GM23338 (cell line): ENCODE measurements at regions not wholly inside any gene's neighbourhood (a gene's known extent, or its start where the extent isn't known, plus 50 kb on each side); places are given as distances from the start of the nearest gene placed in this dataset.

Experiments used
- ATAC-seq: fragments of 200-7000 bp; cut with Tn5 transposase; 3 replicates; pipeline ENCODE4 v1.9.1; 2020
- DNase-seq: peaks from one replicate; pipeline ENCODE4 v3.0.0-alpha.2; 2015; ENCODE audit warnings: low spot score
- H2AFZ ChIP-seq: fragments of 200-600 bp; sonication (generic); 2 replicates; pipeline ENCODE4 v1.8.0; 2016; ENCODE audit warnings: antibody characterized with exemption, mild to moderate bottlenecking, moderate library complexity
- H3F3A ChIP-seq: fragments of 200-600 bp; sonication (generic); replicated peaks from 2 replicates; pipeline ENCODE4 v1.8.0; 2017; ENCODE audit warnings: antibody characterized with exemption, mixed run types, low read depth
- H3K27ac ChIP-seq: fragments of 200-600 bp; sonication (generic); 2 replicates; pipeline ENCODE4 v1.6.1; 2016; ENCODE audit warnings: low read depth
- H3K27me3 ChIP-seq: fragments of 200-600 bp; sonication (generic); 2 replicates; pipeline ENCODE4 v1.8.0; 2016; ENCODE audit warnings: mild to moderate bottlenecking, mixed run types, moderate library complexity; ENCODE audit not compliant: insufficient read depth
- H3K36me3 ChIP-seq: fragments of 200-600 bp; sonication (generic); 2 replicates; pipeline ENCODE4 v1.8.0; 2016; ENCODE audit warnings: mild to moderate bottlenecking; ENCODE audit not compliant: insufficient read depth
- H3K4me1 ChIP-seq: fragments of 200-600 bp; sonication (generic); 2 replicates; pipeline ENCODE4 v1.8.0; 2016; ENCODE audit warnings: mild to moderate bottlenecking, moderate library complexity; ENCODE audit not compliant: insufficient read depth
- H3K4me2 ChIP-seq: fragments of 200-600 bp; sonication (generic); 2 replicates; pipeline ENCODE4 v1.7.1; 2017; ENCODE audit warnings: mixed run types
- H3K4me3 ChIP-seq: fragments of 200-600 bp; sonication (generic); 2 replicates; pipeline ENCODE4 v1.6.1; 2016; ENCODE audit warnings: mixed run types
- H3K79me2 ChIP-seq: fragments of 200-600 bp; sonication (generic); replicated peaks from 2 replicates; pipeline ENCODE4 v1.8.0; 2017; ENCODE audit warnings: mild to moderate bottlenecking; ENCODE audit not compliant: insufficient read depth
- H3K9me2 ChIP-seq: fragments of 200-600 bp; sonication (generic); 2 replicates; pipeline ENCODE4 v1.8.0; 2017; ENCODE audit not compliant: insufficient read depth
- H4K20me1 ChIP-seq: fragments of 200-600 bp; sonication (generic); replicated peaks from 2 replicates; pipeline ENCODE4 v1.8.0; 2017; ENCODE audit warnings: mild to moderate bottlenecking; ENCODE audit not compliant: insufficient read depth
- H3K27ac Mint-ChIP-seq: 2 replicates; pipeline ENCODE4 v1.8.0; 2020; ENCODE audit warnings: inconsistent platforms, mild to moderate bottlenecking, moderate library complexity, mixed read lengths
- H3K27me3 Mint-ChIP-seq: 3 replicates; pipeline ENCODE4 v1.8.0; 2022; ENCODE audit warnings: low read depth, mild to moderate bottlenecking, moderate library complexity, mixed read lengths, inconsistent platforms; ENCODE audit not compliant: insufficient read depth, poor library complexity
- H3K36me3 Mint-ChIP-seq: 3 replicates; pipeline ENCODE4 v1.8.0; 2021; ENCODE audit warnings: low read depth, mild to moderate bottlenecking, inconsistent platforms, moderate library complexity, mixed read lengths
- H3K4me1 Mint-ChIP-seq: 3 replicates; pipeline ENCODE4 v1.8.0; 2020; ENCODE audit warnings: mild to moderate bottlenecking, inconsistent platforms, mixed read lengths
- H3K4me3 Mint-ChIP-seq: 3 replicates; pipeline ENCODE4 v1.8.0; 2021; ENCODE audit warnings: moderate library complexity, mild to moderate bottlenecking, inconsistent platforms, mixed read lengths
- H3K9me3 Mint-ChIP-seq: 3 replicates; pipeline ENCODE4 v1.8.0; 2020; ENCODE audit warnings: moderate library complexity, mild to moderate bottlenecking, inconsistent platforms, mixed read lengths
- CREB1 ChIP-seq: fragments of 250-450 bp; sonication (Bioruptor Pico); IDR thresholded peaks from 2 replicates; pipeline ENCODE4 v1.5.0; 2020; ENCODE audit warnings: low read depth, mild to moderate bottlenecking, moderate library complexity
- ETS1 ChIP-seq: IDR thresholded peaks from 2 replicates; pipeline ENCODE4 v1.6.1; 2016; ENCODE audit warnings: antibody characterized with exemption
- EZH2phosphoT487 ChIP-seq: fragments of 200-600 bp; sonication (generic); IDR thresholded peaks from one replicate; pipeline ENCODE4 v1.8.1; 2018; ENCODE audit warnings: antibody characterized with exemption; ENCODE audit not compliant: unreplicated experiment
- JUNB ChIP-seq: IDR thresholded peaks from one replicate; pipeline ENCODE4 v1.6.1; 2016; ENCODE audit warnings: antibody characterized with exemption; ENCODE audit not compliant: unreplicated experiment
- NANOG ChIP-seq: IDR thresholded peaks from 2 replicates; pipeline ENCODE4 v1.6.1; 2016; ENCODE audit warnings: antibody characterized with exemption, borderline replicate concordance
- REST ChIP-seq: IDR thresholded peaks from one replicate; pipeline ENCODE4 v1.6.1; 2018; ENCODE audit warnings: antibody characterized with exemption; ENCODE audit not compliant: unreplicated experiment
- STAT1 ChIP-seq: IDR thresholded peaks from one replicate; pipeline ENCODE4 v1.6.1; 2016; ENCODE audit warnings: antibody characterized with exemption; ENCODE audit not compliant: unreplicated experiment
- ZNF114 ChIP-seq: fragments of 250-450 bp; sonication (Bioruptor Pico); IDR thresholded peaks from 2 replicates; pipeline ENCODE4 v1.5.0; 2020; ENCODE audit warnings: mild to moderate bottlenecking, moderate library complexity
- ZNF462 ChIP-seq: fragments of 250-450 bp; sonication (Bioruptor Pico); IDR thresholded peaks from 2 replicates; pipeline ENCODE4 v1.5.0; 2020; ENCODE audit warnings: mild to moderate bottlenecking, moderate library complexity

GRCh38 chr20:50302341-50303057, 111.9 kb downstream of the CEBPB start:
- no peak for ATAC-seq
- Histone ChIP-seq H2AFZ (no peak overlapping the region), H3K36me3 (no peaks in the 10 kb centered on the region), H3K27me3 (no peaks in the 10 kb centered on the region), H3K27ac (no peak overlapping the region), H3K79me2 (no peaks in the 10 kb centered on the region), H3F3A (no peaks in the 10 kb centered on the region), H3K4me2 (no peak overlapping the region), H4K20me1 (no peaks in the 10 kb centered on the region), H3K4me3 (no peak overlapping the region), H3K4me1 (peaks cover 11% of the 10 kb centered on the region; the same call in 1 of the 2 replicates), H3K9me2 (no peaks in the 10 kb centered on the region)
- Mint-ChIP-seq H3K27me3 (peaks cover 8% of the 10 kb centered on the region), H3K4me3 (no peak overlapping the region), H3K4me1 (peaks cover 22% of the 10 kb centered on the region), H3K27ac (no peak overlapping the region), H3K9me3 (no peaks in the 10 kb centered on the region), H3K36me3 (no peaks in the 10 kb centered on the region)
- TF ChIP-seq ZNF462 (CRISPR knock-in tag) (no peak), CREB1 (CRISPR knock-in tag) (no peak), NANOG (no peak), ETS1 (no peak), STAT1 (no peak), REST (no peak), ZNF114 (no peak), JUNB (no peak), EZH2phosphoT487 (no peak)
- DNase-seq: no peak
